ENCODE measurements at regions not wholly inside any gene's neighbourhood (a gene's known extent, or its start where the extent isn't known, plus 50 kb on each side); places are given as distances from the start of the nearest gene placed in this dataset.
"Not testable (repeated sequence)": the region's sequence is repeated elsewhere in the genome, so short reads cannot be mapped to it uniquely, and the experiment has no call there.

DNA sequence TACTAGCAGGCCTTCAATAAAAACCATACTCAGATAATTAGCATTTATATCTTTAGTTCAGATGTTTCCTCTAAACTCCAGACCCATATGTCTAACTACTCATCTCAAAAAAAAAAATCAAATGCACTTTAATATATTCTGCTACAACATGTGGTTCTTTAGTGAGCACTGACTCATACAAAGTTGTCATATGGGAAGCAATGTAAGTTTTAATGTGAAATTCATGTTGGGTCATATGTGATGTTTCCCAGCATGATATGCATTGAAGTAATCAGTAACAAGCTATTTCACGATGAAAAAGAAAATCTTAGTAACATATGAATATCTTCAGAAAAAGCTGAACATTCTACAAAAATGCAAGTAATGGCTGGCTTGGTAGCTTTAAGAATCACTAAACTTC is 859.7 kb upstream of the ADGRB3 start:
- no peak overlapping the region for H3K4me3 ChIP-seq (ENCODE audit: low read length in 2 of 2)
- no peaks in the 10 kb centered on the region for H3K36me3 ChIP-seq (ENCODE audit: control insufficient read depth in 1 of 2, insufficient read depth in 2 of 2, low read length in 1 of 2)
- intact Hi-C loops (cut with DNase I), result no loop called here
- H3K27me3 ChIP-seq (ENCODE audit: control insufficient read depth in 1 of 2, insufficient read depth in 2 of 2, low read length in 1 of 2), result no peaks in the 10 kb centered on the region
- no peaks in the 10 kb centered on the region for H3K4me1 ChIP-seq (ENCODE audit: control insufficient read depth in 1 of 2, insufficient read depth in 2 of 2, low read length in 2 of 2)
- ATAC-seq (ENCODE audit: low FRiP score) (no peak), DNase-seq (no peak)
- no peak overlapping the region for H3K27ac ChIP-seq (ENCODE audit: low read depth in 1 of 2, low read length in 2 of 2)
- no peaks in the 10 kb centered on the region for H3K9me3 ChIP-seq (ENCODE audit: control insufficient read depth, low read length)
- 49 to 69% methylated on average over 1 of the region's 1 CpG for WGBS, 2 donors

DNA sequence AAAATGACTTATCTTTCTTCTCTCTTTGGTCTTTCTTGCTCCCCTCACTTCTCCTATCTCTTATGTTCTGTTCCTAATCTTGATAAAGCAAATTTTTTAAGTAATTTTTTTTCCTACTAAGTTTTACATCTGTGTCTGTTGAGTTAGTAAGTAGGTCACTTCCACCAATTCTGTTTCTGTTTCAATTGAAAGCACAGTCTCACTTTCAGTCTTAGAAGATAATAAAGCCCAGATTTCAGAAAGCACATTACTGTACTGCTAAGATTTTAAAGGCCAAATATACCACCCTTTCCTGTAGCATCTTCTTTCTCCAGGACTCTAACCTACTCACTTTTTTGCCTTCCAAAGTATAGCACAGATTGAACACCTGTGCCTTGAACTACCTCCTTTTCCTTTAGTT is 866.1 kb upstream of the ADGRB3 start:
- Histone ChIP-seq H3K27ac (ENCODE audit: low read depth in 1 of 2, low read length in 2 of 2) (no peak overlapping the region), H3K9me3 (ENCODE audit: control insufficient read depth, low read length) (no peaks in the 10 kb centered on the region), H3K36me3 (ENCODE audit: control insufficient read depth in 1 of 2, insufficient read depth in 2 of 2, low read length in 1 of 2) (no peaks in the 10 kb centered on the region), H3K4me1 (ENCODE audit: control insufficient read depth in 1 of 2, insufficient read depth in 2 of 2, low read length in 2 of 2) (no peaks in the 10 kb centered on the region), H3K27me3 (ENCODE audit: control insufficient read depth in 1 of 2, insufficient read depth in 2 of 2, low read length in 1 of 2) (no peaks in the 10 kb centered on the region), H3K4me3 (ENCODE audit: low read length in 2 of 2) (no peak overlapping the region)
- ATAC-seq (ENCODE audit: low FRiP score) (no peak), DNase-seq (no peak)
- intact Hi-C loops (cut with DNase I), result no loop called here

DNA sequence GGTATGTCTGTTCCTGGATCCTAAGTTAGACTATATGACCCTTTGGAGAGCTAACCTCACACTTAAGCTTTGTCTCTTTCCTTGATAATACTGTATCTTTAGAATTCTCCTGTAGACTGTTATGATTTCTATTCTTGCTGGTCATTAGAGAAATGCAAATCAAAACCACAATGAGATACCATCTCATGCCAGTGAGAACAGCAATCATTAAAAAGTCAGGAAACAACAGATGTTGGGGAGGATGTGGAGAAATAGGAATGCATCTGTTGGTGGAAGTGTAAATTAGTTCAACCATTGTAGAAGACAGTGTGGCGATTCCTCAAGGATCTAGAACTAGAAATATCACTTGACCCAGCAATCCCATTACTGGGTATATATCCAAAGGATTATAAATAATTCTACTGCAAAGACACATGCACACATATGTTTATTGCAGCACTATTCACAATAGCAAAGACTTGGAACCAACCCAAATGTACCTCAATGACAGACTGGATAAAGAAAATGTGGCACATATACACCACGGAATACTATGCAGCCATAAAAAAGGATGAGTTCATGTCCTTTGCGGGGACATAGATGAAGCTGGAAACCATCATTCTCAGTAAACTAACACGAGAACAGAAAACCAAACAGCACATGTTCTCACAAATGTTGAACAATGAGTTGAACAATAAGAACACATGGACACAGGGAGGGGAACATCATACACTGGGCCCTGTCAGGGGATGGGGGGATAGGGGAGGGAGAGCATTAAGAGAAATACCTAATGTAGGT is 867.8 kb upstream of the ADGRB3 start:
- H3K4me1 ChIP-seq (ENCODE audit: control insufficient read depth in 1 of 2, insufficient read depth in 2 of 2, low read length in 2 of 2); H3K27ac ChIP-seq (ENCODE audit: low read depth in 1 of 2, low read length in 2 of 2); intact Hi-C loops (cut with DNase I); ATAC-seq (ENCODE audit: low FRiP score); DNase-seq; H3K36me3 ChIP-seq (ENCODE audit: control insufficient read depth in 1 of 2, insufficient read depth in 2 of 2, low read length in 1 of 2); H3K9me3 ChIP-seq (ENCODE audit: control insufficient read depth, low read length); H3K27me3 ChIP-seq (ENCODE audit: control insufficient read depth in 1 of 2, insufficient read depth in 2 of 2, low read length in 1 of 2); H3K4me3 ChIP-seq (ENCODE audit: low read length in 2 of 2): not testable (repeated sequence)
- 94 to 98% methylated on average over 4 of the region's 4 CpGs for WGBS, 2 donors

DNA sequence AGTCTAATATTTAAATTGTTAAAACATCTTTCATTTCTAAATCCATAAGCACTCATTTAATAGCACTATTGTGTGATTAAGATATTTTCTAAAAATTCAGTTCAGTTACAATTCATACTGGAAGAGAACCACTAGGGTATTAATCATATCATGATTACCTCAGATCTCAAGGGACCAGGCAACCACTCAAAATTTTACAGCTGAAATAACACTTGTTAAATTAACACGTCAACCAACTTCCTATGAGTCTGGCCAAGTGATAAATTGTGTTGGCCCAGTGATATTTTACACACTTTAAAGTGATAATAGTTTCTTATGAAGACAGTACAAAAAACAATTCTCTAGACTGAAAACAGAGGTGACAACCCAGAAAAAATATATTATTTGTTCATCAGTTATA is 869.0 kb upstream of the ADGRB3 start:
- Histone ChIP-seq H3K27me3 (ENCODE audit: control insufficient read depth in 1 of 2, insufficient read depth in 2 of 2, low read length in 1 of 2) (no peaks in the 10 kb centered on the region), H3K4me3 (ENCODE audit: low read length in 2 of 2) (no peak overlapping the region), H3K4me1 (ENCODE audit: control insufficient read depth in 1 of 2, insufficient read depth in 2 of 2, low read length in 2 of 2) (no peaks in the 10 kb centered on the region), H3K36me3 (ENCODE audit: control insufficient read depth in 1 of 2, insufficient read depth in 2 of 2, low read length in 1 of 2) (no peaks in the 10 kb centered on the region), H3K27ac (ENCODE audit: low read depth in 1 of 2, low read length in 2 of 2) (no peak overlapping the region), H3K9me3 (ENCODE audit: control insufficient read depth, low read length) (no peaks in the 10 kb centered on the region)
- WGBS, 2 donors, result 0 to 2% methylated on average over 1 of the region's 1 CpG
- ATAC-seq (ENCODE audit: low FRiP score) (no peak), DNase-seq (no peak)
- intact Hi-C loops (cut with DNase I), result no loop called here

DNA sequence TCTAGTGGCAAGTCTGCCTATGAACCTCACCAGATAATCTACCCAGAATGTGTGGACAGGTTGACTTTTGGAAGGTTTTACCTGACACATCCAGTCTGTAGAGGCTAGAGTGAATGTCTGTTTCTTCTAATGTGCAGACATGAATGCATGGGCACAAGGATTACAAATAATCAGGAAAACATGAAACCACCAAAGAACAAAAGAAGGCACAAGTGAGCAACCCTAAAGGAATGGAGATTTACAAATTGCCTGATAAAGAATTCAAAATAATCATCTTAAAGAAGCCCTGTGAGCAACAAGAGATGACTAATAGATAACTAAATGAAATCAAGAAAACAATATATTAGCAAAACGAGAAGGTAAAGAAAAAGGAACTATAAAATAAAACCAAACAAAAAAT is 876.1 kb upstream of the ADGRB3 start:
- no peaks in the 10 kb centered on the region for H3K4me1 ChIP-seq (ENCODE audit: control insufficient read depth in 1 of 2, insufficient read depth in 2 of 2, low read length in 2 of 2)
- H3K36me3 ChIP-seq (ENCODE audit: control insufficient read depth in 1 of 2, insufficient read depth in 2 of 2, low read length in 1 of 2), result no peaks in the 10 kb centered on the region
- no peak for DNase-seq
- H3K27ac ChIP-seq (ENCODE audit: low read depth in 1 of 2, low read length in 2 of 2), result no peak overlapping the region
- peaks cover 3% of the 10 kb centered on the region for H3K9me3 ChIP-seq (ENCODE audit: control insufficient read depth, low read length)
- H3K27me3 ChIP-seq (ENCODE audit: control insufficient read depth in 1 of 2, insufficient read depth in 2 of 2, low read length in 1 of 2), result no peaks in the 10 kb centered on the region
- H3K4me3 ChIP-seq (ENCODE audit: low read length in 2 of 2), result no peak overlapping the region
- ATAC-seq (ENCODE audit: low FRiP score), result no peak
- 73 to 81% methylated on average over 1 of the region's 1 CpG for WGBS, 2 donors
- intact Hi-C loops (cut with DNase I), result no loop called here

DNA sequence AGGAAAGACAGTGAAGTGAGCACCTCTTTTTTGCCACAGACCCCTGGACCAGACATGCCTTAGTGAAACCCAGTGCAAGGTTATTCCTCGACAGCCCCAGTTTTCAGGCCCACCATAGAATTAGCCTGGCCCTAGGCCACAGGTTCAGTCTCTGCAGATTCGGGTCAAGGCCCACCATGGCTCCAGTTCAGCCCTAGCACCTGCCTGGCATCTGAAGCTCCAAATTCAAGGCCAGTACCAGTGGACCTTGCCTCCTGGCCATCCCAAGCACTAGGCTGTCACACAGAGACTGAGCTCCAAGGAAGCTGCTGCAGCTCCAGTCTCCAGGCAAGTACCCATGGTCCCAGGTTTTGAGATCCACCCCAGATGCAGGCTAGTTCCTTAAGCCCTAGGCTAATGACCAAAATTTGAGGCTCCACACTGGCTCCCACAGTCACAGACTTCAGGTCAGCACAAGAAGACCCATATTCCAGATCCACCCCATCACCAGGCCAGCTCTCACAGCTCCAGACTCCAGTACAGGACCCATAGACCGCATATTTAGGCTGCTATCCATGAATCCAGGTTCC is 877.5 kb upstream of the ADGRB3 start:
- peak in 1 of 2 donors; percentile 42 for DNase-seq
- Histone ChIP-seq H3K4me1 (ENCODE audit: control insufficient read depth in 1 of 2, insufficient read depth in 2 of 2, low read length in 2 of 2) (no peaks in the 10 kb centered on the region), H3K9me3 (ENCODE audit: control insufficient read depth, low read length) (peaks cover 3% of the 10 kb centered on the region), H3K4me3 (ENCODE audit: low read length in 2 of 2) (no peak overlapping the region), H3K27me3 (ENCODE audit: control insufficient read depth in 1 of 2, insufficient read depth in 2 of 2, low read length in 1 of 2) (no peaks in the 10 kb centered on the region), H3K36me3 (ENCODE audit: control insufficient read depth in 1 of 2, insufficient read depth in 2 of 2, low read length in 1 of 2) (no peaks in the 10 kb centered on the region), H3K27ac (ENCODE audit: low read depth in 1 of 2, low read length in 2 of 2) (no peak overlapping the region)
- 93 to 94% methylated on average over 3 of the region's 3 CpGs for WGBS, 2 donors
- ATAC-seq (ENCODE audit: low FRiP score), result no peak
- intact Hi-C loops (cut with DNase I), result no loop called here

DNA sequence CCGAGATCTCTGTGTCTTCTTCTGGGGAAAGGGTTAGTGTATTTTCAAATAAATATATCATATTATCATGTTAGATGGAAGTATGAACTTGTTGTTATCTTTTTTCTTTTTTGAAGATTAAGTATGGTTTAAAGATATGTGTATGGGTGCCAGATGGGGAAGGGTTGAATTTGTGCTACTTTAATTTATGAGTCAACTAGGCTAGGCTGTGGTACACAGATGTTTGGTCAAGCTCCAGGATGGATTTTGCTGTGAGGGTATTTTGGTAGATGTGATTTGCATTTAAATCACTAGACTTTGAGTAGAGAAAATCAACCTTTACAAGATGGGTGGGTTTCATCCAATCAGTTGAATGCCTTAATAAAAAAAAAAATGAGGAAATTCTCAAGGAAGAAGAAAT is 886.6 kb upstream of the ADGRB3 start:
- H3K4me1 ChIP-seq (ENCODE audit: control insufficient read depth in 1 of 2, insufficient read depth in 2 of 2, low read length in 2 of 2), result no peaks in the 10 kb centered on the region
- intact Hi-C loops (cut with DNase I), result no loop called here
- H3K9me3 ChIP-seq (ENCODE audit: control insufficient read depth, low read length), result no peaks in the 10 kb centered on the region
- 94 to 99% methylated on average over 1 of the region's 1 CpG for WGBS, 2 donors
- no peaks in the 10 kb centered on the region for H3K36me3 ChIP-seq (ENCODE audit: control insufficient read depth in 1 of 2, insufficient read depth in 2 of 2, low read length in 1 of 2)
- no peaks in the 10 kb centered on the region for H3K27me3 ChIP-seq (ENCODE audit: control insufficient read depth in 1 of 2, insufficient read depth in 2 of 2, low read length in 1 of 2)
- H3K4me3 ChIP-seq (ENCODE audit: low read length in 2 of 2), result no peak overlapping the region
- no peak for DNase-seq
- no peak overlapping the region for H3K27ac ChIP-seq (ENCODE audit: low read depth in 1 of 2, low read length in 2 of 2)
- no peak for ATAC-seq (ENCODE audit: low FRiP score)

DNA sequence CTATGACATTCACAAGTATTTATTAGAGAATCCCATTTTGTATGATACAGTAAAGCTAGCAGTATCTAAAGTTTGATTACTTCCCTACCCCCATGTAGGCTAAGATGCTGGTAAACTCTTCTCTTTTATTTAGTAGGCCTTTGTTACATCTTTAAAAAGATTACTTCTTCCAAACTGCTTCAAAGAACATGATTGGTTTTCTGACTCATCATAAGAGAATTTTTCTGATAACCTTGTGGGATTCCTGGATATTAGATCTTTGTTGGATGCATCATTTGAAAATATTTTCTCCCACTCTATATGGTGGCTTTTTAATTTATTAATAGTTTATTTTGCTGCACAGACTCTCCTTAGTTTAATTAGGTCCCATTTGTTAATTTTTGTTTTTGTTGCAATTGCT is 898.3 kb upstream of the ADGRB3 start:
- Histone ChIP-seq H3K27ac (ENCODE audit: low read depth in 1 of 2, low read length in 2 of 2) (no peak overlapping the region), H3K9me3 (ENCODE audit: control insufficient read depth, low read length) (no peaks in the 10 kb centered on the region), H3K4me3 (ENCODE audit: low read length in 2 of 2) (no peak overlapping the region), H3K4me1 (ENCODE audit: control insufficient read depth in 1 of 2, insufficient read depth in 2 of 2, low read length in 2 of 2) (no peaks in the 10 kb centered on the region), H3K27me3 (ENCODE audit: control insufficient read depth in 1 of 2, insufficient read depth in 2 of 2, low read length in 1 of 2) (no peaks in the 10 kb centered on the region), H3K36me3 (ENCODE audit: control insufficient read depth in 1 of 2, insufficient read depth in 2 of 2, low read length in 1 of 2) (no peaks in the 10 kb centered on the region)
- ATAC-seq (ENCODE audit: low FRiP score), result no peak
- intact Hi-C loops (cut with DNase I), result no loop called here
- no peak for DNase-seq

DNA sequence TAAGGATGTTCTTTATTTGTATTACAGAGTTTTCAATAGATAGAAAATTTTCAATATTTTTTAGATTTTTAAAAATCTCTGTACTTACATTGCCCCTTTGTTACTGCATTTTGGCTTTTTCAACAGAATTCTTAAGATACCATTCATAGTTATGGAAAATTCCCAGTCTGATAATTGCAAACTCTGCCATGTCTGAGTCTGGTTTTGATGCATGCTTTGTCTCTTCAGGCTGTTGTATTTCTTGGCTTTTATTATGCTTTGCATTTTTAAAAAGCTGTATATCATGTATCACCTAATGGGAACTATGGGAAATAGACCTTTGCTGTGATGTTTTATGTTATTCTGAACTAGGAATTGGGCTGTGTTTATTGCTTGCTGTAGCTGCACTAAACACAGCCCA is 898.9 kb upstream of the ADGRB3 start:
- no peak for DNase-seq
- Histone ChIP-seq H3K9me3 (ENCODE audit: control insufficient read depth, low read length) (no peaks in the 10 kb centered on the region), H3K27ac (ENCODE audit: low read depth in 1 of 2, low read length in 2 of 2) (no peak overlapping the region), H3K4me1 (ENCODE audit: control insufficient read depth in 1 of 2, insufficient read depth in 2 of 2, low read length in 2 of 2) (no peaks in the 10 kb centered on the region), H3K4me3 (ENCODE audit: low read length in 2 of 2) (no peak overlapping the region), H3K36me3 (ENCODE audit: control insufficient read depth in 1 of 2, insufficient read depth in 2 of 2, low read length in 1 of 2) (no peaks in the 10 kb centered on the region), H3K27me3 (ENCODE audit: control insufficient read depth in 1 of 2, insufficient read depth in 2 of 2, low read length in 1 of 2) (no peaks in the 10 kb centered on the region)
- ATAC-seq (ENCODE audit: low FRiP score), result no peak
- intact Hi-C loops (cut with DNase I), result no loop called here

Measured in aorta (tissue), 5 donors.